LNCAP (cell line): ENCODE measurements at regions not wholly inside any gene's neighbourhood (a gene's known extent, or its start where the extent isn't known, plus 50 kb on each side); places are given as distances from the start of the nearest gene placed in this dataset.

Source experiments
- TF ChIP-seq, protein P1 (sequence below): fragments of 450-650 bp; IDR thresholded peaks from 2 replicates; pipeline ENCODE4 v1.5.1; 2017; ENCODE audit warnings: mild to moderate bottlenecking

GRCh38 chr3:144433006-144433405 is 461.4 kb downstream of the DIPK2A start:
- TF ChIP-seq, protein P1, sequence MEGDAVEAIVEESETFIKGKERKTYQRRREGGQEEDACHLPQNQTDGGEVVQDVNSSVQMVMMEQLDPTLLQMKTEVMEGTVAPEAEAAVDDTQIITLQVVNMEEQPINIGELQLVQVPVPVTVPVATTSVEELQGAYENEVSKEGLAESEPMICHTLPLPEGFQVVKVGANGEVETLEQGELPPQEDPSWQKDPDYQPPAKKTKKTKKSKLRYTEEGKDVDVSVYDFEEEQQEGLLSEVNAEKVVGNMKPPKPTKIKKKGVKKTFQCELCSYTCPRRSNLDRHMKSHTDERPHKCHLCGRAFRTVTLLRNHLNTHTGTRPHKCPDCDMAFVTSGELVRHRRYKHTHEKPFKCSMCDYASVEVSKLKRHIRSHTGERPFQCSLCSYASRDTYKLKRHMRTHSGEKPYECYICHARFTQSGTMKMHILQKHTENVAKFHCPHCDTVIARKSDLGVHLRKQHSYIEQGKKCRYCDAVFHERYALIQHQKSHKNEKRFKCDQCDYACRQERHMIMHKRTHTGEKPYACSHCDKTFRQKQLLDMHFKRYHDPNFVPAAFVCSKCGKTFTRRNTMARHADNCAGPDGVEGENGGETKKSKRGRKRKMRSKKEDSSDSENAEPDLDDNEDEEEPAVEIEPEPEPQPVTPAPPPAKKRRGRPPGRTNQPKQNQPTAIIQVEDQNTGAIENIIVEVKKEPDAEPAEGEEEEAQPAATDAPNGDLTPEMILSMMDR, result no peak

GRCh38 chr3:144437989-144438388 is 466.4 kb downstream of the DIPK2A start:
- TF ChIP-seq, protein P1, result no peak

DNA sequence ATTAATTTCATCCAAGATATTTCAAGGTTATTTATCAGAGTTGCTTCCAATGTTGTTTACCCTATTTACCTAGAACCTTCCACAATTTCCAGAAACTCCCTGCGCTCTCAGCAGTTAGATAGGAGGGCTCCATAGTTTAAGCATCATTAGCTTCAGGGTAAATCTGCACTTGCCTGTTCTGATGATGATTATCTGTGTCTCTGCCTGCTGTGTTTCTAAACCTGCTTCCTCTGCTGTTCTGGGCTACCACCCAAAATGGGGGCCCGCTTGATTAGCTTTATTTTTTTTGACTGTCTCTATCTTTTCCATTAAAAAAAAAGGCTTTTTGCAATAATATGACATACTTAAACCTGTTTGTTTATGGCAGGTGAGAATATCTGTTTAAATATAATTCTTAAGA is 472.4 kb downstream of the DIPK2A start:
- TF ChIP-seq, protein P1, result no peak

DNA sequence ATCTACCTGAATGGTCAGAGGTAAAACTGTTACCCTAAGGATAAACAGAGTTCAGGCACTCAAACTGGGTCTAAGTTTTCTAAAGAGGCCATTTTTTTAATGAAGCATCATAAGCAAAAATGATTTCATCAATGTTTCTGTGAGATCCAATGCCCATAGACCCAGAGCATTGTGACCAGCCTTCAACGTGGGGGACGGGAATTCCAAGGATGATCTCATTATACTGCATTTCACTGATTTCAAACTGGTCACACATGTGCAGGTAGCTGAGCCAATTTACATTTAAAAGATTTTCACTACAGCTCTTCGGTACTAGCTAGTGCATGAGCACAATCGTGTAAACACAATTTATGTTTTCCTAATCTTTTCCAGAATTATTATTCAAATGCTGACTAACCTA is 472.9 kb downstream of the DIPK2A start:
- TF ChIP-seq, protein P1, result no peak

- TF ChIP-seq, protein P1, result no peak
Measured at GRCh38 chr3:144455841-144456440, 484.3 kb downstream of the DIPK2A start.

GRCh38 chr3:144457758-144458157 is 486.1 kb downstream of the DIPK2A start:
- TF ChIP-seq, protein P1, result no peak

DNA sequence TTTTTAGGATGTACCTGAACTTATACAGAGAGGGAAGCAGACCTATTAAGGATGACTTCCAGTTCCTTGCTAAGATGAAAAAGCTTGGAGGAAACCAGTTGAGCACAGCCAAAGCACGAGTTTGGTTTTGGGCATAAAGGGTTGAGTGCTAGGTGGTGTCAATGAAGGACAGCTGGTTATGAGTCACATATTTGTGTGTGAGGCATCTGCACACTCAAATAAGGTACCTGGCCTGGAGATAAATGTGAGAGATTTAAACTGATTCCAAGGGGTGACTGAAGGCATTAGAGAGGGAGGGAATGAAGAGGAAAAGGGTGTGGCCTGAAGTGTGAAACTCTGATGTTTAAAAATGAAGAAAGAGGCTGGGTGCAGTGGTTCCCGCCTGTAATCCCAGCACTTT is 486.7 kb downstream of the DIPK2A start:
- TF ChIP-seq, protein P1, result no peak

DNA sequence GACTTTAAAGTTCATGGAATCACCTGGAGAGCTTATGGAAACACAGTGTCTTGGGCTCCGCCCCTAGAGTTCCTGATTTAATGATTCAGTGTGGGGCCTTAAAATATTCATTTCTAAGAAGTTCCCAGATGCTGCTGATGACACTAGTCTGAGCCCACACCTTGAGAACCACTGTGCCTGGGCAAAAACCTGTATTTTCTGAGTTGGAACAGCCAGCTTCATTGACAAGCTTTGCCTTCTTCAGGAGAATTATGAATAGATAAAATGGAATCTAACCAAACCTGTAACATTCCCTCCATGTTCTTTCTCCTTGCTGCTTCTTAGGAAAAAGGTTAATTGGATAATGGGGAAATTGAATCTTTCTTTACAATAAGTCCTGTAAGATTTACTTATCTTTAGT is 490.7 kb downstream of the DIPK2A start:
- TF ChIP-seq, protein P1, result no peak
